Medulla oblongata (tissue), 1 donor: ENCODE measurements at regions not wholly inside any gene's neighbourhood (a gene's known extent, or its start where the extent isn't known, plus 50 kb on each side); places are given as distances from the start of the nearest gene placed in this dataset.

ENCODE experiments used
- DNase-seq: peaks from one replicate; pipeline ENCODE4 v3.0.0-alpha.2; 2015; ENCODE audit errors: extremely low spot score

DNA sequence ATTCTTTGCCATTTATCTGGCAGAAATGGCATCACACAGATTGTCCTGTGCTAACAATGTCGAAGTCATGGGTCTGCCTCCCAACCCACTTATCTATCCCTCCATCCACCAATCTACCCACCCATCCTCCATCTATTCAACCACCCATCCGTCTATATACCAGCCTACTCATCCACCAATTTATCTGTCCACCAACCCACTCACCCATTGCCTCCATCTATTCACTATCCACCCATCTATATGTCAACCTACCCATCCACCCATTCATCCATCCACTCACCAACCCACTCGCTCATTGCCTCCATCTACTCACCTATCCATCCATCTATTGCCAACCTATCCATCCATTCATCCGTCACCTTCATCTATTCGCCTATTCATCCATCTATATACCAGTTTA lies 521.2 kb downstream of the SHQ1 start:
- DNase-seq = no peak

GRCh38 chr3:72324253-72324811 lies 523.9 kb downstream of the SHQ1 start:
- DNase-seq = no peak

GRCh38 chr3:72323773-72324172 lies 524.5 kb downstream of the SHQ1 start:
- peak; percentile 27 for DNase-seq

- no peak for DNase-seq
Observed at GRCh38 chr3:72322264-72322976, 525.8 kb downstream of the SHQ1 start.

DNA sequence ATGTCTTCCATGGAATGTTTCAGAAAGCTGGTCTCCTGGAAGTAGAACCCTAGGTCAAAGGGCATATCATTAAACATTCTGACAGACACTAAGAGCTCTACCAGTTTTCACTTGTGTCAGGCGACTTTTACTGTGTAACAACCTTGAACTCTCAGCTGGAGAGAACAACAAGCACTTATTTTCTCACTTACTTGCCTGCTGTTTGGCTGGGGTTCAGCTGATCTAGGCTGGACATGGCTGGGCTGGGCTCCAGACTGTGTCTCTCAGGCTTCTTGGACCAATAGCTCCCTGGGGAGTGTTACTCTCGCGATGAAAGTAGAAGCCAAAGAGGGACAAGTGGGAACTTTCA lies 527.3 kb downstream of the SHQ1 start:
- DNase-seq = no peak

DNA sequence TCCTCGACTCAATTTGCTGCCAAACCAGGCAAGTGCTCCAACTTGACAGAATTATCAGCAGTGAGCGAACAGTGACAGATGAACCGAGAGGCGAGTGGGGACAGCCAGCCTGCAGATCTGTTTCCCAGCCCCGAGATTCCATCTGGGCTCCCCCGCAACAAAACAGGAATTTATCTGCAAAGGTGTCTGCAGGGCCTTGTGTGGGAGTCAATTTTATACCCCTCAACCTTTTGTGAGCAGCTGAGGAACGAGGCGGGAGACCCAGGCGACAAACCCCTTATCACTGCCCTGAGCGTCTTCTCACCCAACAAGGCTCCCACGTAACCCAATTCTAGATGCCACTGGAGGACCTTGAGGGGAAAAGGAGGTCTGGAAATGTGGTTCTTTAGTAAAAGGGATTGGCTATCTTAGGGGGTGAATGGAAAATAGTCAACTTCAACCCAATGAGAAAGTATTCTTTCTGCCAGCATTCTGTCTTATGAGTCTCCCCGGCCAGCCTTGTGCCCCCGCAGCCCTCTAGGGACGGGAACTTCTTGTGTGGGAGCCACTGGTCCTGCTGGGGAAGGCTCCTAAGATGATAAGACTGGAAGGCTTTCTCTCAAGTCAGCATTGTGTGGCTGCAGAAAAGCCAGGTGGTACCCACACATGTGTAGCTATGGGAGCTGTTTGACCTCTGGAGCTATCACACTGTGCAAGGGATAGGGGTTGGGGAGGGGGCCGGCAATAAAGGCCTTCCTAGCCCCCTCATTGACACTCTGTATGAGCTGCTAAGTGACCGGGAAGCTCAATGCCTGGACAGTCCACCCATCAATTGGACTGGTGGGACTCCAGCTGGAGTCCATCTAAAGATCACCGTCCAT lies 527.9 kb downstream of the SHQ1 start:
- no peak for DNase-seq

- DNase-seq = no peak
Observed at GRCh38 chr3:72319194-72320094, 528.8 kb downstream of the SHQ1 start.

GRCh38 chr3:72318504-72319193 lies 529.6 kb downstream of the SHQ1 start:
- DNase-seq = no peak

DNA sequence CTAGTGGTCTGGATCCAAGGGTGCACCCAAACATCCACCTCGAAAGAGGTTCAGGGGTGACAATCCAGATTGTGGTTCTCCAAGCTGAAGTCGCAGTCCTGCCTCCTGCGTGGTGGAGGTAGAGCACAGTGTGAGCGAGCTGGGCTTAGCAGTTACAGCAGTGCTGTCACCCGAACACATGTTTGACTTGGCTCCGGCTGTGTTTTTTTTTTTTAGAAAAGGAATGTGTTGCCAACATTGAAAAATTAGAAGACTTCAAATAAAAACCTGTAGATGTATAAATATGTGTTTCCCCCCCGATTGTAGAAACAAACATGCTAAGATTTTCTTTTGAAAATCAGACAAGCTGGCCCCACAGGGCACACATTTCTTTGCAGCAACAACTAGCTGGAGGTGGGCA lies 530.8 kb downstream of the SHQ1 start:
- no peak for DNase-seq

DNA sequence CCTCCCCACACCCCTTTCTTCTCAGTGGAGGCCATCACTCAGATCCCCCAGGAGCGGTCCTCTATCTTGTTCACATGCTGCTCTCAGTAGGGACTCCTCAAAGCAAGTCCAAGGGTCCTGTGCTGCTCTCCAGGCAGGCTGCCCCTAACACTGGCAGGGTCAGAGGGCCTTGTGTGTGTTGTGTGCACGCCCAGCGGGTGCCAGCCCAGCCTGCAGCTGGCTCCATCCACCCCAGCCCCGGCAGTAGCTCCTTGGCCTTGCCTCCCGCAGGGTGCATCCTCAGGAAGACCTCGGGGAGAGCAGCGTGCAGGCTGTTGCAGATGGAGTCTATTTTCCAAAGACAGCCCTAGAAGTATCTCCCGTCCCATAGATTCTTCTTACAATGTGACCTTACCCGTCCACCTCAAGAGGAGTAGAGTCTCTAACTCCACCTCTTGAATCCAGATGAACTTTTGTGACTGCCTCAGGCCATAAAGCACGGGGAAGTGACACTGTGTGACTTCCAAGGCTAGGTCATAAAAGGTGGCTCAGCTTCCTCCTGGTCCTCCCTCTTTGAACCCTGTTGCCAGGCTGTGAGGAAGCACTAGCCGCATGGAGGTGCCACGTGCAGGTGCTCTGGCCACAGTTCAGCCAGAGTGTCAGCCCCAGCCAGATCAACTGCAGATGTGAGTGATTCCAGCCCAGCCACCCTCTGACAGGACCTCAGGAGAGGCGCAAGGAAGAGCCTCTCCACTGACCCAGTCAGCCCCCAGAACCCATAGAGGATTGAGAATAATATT lies 531.6 kb downstream of the SHQ1 start:
- DNase-seq = no peak

GRCh38 chr3:72313308-72313707 lies 528.4 kb upstream of the PROK2 start:
- DNase-seq = no peak

DNA sequence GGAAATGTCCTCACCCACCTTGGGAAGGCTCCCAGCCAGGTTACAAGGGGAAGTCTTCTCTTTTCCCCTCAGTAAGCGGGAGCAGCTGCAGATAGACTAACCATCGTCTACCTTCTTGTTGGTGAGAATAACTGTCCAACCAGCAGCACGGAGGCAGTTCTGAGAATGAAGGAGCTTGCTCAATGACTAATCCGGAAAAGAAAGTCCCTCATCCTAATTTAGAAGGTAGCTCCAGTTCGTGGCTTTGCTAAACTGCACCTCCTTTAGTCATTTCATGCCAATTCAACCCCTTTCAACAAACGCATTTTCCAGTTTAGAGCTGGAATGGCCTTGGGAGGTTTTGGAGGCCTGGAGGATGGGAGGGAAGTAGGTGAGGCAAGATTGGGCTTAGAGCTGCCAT lies 527.4 kb upstream of the PROK2 start:
- DNase-seq = no peak

- no peak for DNase-seq
Observed at GRCh38 chr3:72311425-72311824, 526.5 kb upstream of the PROK2 start.

- DNase-seq = no peak
Observed at GRCh38 chr3:72310419-72311380, 525.8 kb upstream of the PROK2 start.

DNA sequence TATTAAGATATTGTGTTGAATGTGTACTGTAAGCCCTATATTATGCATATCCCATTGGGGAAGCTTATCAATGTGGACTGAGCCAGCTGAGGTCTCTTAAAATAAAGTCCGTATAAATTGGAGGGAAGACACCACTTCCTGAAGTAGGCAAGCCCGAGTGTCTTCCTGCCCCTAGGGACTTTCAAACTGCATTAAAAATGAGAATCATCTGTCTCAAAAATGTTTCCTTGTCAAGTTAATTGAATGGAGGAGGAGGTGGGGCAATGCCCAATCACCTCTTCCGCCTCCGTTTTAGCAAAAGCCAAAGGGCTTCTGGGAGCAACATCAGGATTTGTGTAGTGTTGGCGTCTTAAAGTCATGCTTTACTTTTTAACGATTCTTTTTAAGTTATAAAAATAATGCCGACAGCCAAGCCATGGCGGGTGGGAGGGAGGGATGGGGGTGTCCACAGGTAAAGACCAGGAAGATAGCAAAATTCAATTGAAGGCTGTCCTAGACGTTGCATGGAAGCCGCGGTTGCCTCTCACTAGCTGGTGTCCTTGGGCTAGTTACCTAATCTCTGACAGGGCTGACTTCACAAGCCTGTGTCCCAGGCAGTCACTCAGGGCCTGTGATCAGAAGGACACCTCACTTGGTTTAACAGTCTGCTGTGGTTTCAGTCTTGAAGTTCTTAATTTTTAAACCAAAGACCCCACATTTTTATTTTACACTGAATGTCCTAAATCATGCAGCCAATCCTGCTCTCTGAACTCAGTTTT lies 524.9 kb upstream of the PROK2 start:
- no peak for DNase-seq

DNA sequence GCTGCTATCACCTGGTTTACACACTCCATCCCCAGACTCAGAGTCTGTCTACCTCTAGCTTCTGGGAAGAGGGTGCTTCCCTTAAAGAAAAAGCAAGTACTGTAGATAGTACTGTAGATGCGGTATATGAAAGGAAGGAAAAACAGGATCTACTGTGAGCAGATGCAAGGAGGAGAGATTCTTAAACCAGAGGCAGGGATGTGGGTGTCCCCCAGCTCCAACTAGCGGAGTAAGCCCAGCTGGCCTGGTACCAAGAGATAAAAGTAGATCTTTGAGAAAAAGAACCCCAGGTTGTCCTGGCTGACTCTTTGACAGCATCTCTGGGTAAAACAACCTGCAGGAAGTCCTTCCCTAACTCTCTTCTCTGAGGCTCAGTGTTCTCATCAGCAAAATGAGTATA lies 523.7 kb upstream of the PROK2 start:
- no peak for DNase-seq

- DNase-seq = no peak
Observed at GRCh38 chr3:72307438-72308115, 522.6 kb upstream of the PROK2 start.

- DNase-seq = no peak
Observed at GRCh38 chr3:72306800-72307341, 521.9 kb upstream of the PROK2 start.
